Hematopoietic multipotent progenitor cell treated with erythropoietin and hydrocortisone succinate and interleukin-3 and kit ligand, for 6 days (in vitro differentiated cells): ENCODE measurements at regions not wholly inside any gene's neighbourhood (a gene's known extent, or its start where the extent isn't known, plus 50 kb on each side); places are given as distances from the start of the nearest gene placed in this dataset.

Experiments used
- DNase-seq: peaks from one replicate; pipeline ENCODE4 v3.0.0-alpha.2; 2015

DNA sequence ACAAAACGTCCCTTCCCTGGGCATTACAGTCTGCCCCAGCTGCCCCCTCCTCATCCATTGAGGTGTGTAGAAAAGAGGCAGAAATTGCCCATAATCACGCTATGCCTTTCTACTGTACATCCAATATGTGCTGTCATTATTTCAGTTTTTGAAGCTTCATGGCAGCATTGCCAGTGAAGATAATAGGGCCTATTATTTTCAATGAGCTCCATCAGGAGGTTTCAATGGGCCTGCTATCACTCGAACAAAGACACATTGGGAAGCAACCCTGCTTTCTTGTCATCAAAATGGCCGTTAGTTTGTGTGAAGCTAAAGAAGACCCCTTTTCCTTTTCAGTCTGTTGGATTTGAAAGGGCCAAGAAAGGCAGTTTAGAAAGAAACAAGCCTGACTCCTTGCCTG, 653.8 kb downstream of the NOVA1 start:
- DNase-seq: no peak

DNA sequence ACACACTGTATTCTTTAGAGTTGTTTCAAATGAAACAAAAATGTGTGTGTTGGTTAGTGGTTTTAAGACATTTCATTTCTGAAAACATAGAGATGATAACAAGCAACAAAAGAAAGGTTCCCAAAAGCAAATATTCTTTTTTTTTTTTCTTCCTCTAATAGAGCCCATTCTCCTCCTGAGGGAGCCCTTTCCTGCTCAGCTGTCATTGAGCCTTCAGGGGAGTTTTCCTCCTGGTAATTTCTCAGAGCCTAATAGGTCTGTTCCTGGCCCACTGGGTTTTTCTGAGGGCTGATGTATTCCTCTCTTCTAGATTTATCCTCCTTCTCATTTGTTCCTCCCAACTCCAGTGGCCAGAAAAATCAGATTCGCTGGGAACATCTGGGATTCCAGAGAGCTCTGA, 654.5 kb downstream of the NOVA1 start:
- no peak for DNase-seq

DNA sequence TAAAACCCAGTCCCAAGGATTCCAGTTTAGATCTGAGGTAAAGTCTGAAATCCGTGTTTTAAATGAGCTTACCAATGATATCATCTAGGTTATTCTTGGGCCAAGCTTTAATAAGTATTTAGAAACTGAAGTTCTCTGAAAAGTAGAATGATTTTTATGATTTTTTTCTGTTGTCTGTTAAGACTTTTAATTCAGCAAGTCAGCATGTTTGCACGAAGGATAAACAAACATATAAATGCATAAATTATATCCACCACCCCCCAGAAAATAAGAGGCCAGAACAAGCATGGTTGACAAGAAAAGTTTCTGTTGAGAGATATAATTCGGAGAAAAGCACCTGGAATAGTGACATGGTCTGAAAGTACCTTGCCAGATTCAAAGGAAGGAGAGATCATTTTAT, 655.7 kb downstream of the NOVA1 start:
- no peak for DNase-seq

DNA sequence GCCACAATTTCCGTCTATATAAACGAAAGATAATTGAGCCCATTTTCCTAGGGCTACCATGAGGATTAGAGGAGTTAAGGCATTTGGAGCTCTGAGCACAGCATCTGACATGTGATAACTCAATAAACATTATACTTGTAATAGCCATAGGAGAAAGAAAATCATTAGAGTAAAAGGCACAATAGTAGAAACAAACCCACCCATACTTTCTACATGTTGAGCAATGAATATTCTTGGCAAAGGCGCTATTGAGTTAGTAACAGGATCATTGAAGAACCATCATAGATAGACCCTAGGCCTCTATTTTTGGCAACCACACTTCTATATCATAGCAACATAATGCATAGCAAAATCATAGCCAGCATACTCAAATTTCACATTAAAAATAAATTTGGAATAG, 664.1 kb downstream of the NOVA1 start:
- DNase-seq: no peak

DNA sequence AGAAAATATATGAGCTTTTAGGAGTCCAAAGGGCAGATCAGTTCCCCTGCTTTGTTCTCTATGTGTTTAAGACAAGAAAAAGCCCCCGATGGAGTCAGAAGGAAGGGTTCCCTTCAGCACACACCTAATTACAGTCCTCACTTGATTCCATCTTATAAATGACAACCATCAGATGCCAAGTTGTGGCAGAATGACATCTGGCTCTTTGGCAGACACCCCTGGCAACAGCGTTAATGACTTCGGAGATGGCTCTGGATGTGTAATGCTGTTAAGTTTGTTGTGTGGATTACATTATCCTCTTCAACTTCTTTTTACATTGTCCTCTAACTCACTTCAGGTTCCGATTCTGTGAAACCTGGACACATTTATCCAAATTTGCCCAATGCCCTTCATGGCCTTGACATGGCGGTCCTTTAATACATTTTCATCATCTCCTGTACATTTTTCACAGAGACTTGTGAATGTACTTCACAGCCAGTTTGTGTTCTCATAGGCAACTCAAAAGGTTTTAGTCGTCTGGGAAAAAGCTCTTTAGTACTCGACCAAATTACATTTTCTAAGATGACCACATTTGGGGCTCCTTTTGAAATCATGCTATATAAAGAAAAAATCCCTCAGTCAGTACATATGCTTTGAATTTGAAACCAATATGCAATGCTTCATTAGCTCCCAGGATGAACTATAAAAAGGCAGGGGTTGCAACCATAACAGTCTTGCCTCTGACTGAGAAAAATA, 667.8 kb downstream of the NOVA1 start:
- no peak for DNase-seq

DNA sequence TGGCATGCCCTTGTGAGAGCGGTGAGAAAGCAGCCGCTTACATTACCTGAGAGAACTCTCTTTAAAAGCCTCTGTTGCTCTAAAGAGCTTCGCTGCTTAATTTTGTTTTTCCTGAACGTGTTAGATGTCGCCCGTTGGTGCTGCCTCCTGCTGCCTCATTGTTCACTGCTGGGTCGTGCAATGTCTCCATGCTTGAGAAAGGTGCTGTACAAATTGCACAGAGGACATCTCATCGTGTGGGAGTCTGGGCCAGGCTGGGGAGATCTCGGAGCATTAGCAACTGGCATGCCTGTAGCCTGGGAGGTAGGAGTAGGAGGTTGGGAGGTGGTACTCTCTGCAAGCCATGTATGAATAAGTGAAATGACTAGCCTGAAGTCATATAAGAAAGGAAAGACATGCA, 686.0 kb downstream of the NOVA1 start:
- no peak for DNase-seq

DNA sequence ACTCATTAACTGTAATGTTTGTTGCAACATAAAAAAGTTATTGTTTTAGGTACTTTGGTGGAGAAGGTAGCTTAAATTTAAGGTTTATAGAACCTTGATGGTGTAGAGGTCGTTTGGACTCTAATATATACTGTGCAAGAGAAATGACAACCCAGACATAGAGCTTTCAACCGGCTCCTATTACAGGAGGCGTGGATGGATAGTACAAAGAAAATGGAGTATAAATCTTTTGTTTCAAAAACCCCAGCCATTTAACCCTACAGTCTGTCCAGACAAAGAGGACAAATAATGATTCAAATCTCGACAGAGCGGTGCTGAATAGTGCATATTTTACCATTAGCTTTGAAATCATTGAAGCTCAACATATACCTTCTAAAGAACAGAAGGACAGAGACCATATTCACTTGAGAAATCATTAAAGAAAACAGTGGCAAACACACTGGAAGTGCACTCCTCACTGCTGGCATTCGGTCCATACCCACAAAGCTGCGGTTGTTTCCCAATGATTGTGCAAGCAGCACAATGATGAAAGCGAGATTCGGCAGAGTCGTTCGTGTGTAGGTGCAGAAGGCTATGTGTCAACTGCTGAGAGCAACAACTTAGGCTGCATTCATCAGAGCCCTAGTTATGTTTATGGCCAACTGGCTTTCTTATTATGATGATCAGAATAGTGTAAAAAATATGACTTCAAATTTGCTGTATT, 688.6 kb downstream of the NOVA1 start:
- DNase-seq: no peak

DNA sequence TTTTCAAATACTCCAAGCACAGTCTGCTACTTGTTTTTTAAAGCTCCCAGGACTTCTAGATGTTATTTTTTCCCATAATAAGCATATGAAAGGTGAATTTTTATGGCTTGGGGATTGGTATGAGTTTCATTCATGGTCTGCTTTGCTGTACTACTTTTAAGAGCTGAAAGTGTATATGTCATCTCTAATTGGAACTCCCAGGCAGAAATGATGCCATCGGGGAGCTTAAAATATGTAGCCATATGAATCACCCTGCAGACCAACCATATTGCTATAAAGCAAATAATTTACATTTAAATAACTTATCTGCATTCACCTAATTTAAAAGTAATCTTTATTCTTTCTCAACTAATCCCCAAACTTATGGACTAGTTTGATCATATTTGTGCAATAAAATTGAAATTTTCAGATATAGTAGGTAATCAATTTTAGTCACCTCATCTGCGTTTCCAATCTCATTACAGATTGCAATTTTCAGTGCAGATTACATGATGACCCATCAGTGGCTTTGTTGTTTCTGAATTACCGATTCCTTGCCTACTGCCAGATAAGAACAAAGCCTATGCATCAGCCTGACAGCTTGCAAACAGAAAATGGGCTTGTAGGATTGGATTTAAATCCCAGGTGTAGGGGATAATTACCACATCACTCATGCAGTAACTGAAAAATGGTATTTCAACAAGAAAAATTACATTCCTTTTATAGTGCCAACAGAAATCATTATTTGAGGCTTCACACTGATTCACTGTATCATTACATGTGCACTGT, 689.4 kb downstream of the NOVA1 start:
- DNase-seq: no peak

DNA sequence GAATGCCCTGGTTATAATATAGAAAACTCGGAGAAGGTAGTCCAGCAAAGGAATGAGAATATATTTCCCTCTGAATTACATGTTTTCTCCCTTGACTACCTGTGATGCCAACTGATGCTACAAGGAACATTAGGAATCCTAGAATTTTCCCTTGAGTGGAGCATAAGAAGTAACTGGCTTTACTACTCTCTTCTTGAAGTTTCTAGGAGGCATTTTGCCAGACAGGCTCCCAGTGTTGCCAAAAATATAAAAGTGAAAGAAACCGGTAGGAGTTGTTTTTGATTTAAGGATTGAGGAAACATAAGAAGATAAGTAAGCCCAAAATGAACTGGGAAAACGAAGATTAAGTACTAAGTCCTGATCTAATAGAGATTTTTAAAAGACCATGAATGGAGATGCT, 693.4 kb downstream of the NOVA1 start:
- no peak for DNase-seq

DNA sequence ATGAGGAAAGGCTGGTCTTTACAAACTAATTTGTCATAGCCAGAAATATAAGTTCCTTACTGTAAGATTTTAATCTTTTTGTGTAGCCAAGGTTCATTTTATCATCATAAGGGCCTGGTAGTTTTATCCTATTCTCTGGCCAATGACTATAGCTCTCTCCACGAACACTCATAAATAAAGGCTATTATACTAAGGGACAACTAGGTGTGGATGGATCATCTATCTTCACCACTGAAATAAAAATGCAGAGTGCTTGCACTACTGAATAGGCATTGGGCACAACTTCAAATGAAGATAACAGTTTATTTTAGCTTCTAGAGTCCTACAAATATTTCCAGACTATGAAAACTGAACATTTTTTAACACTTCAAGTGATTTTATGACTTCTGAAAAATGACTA, 698.6 kb downstream of the NOVA1 start:
- no peak for DNase-seq

DNA sequence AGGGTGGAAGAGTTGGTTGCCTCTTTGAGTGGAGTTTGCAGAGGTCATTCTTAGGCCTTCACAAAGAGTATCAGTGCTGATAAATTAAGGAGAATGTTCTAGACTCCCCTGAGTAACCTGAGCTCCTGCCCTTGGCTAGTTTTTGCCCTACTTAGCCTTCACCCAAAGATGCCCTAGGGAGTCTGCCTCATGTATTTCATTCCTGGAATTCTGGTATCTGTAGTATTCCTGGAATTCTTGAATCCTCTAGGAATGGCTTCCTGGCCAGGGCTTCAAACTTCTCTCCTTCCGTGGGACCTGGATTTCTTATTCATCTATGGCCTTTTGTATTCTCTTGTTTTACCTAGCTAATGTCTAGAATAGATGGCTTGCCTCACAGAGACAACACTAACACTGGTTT, 701.1 kb downstream of the NOVA1 start:
- DNase-seq: no peak

DNA sequence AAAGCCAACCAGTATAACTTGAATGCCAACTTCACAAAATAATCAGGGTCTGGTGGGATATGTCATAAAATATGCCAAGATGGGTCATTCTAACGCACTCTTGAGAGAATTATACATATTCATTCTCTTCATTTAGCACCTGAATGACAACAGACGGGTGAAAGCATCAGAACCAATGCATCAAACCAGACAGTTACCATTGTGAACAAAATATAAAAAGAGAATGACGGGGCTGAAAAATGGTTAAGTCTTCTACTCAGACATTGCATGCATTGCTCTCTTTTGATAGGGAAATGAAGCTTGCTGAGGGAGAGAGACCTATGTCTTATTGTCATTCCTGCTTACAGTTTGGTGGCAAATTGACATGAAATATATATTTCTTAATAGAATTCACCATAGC, 702.1 kb downstream of the NOVA1 start:
- DNase-seq: no peak

DNA sequence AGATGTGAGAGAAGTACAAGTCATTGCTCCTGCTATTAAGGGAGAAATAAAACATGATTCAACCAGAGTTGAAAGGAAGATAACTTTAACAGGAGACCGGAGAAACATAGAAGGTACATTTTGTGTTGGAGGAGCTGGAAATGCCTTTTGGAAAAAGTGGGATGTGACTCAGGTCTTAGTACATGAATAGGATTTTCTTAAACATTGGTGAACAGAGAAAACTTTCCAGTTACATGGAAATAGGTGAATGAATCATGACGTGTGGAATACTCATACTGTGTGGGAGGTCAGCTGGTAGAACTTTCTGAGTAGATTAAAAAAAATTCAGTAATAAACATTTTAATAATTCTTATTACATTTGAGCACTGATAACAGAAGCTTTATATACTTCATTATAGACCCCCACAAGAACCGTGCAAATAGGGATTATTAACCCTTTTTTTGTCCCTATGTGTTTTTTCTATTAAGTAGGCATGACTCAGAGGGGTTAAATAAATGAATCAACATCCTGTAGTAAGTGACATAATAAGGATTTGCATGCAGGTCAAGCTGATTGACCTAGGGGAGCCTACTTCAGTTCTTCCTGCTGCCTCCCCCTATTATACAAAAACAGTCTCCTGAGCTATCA, 710.5 kb downstream of the NOVA1 start:
- no peak for DNase-seq

DNA sequence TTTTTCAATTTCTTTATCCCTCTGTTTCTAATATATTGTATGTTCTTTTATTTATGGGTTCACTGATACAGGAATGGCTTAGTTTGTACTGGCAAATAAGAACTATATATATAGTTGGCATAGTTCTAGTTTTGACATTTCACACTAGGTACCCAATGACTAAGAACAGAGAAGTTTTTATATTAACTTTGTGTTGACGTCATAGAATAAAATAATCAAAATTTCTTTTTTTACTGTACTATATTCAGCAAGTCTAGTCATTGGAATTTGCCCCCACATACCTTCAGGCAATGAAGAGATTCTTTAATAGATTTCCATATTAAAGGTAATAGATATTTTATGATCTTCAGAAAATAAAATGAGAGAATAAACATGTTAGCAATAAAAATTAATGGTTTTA, 713.2 kb downstream of the NOVA1 start:
- no peak for DNase-seq

DNA sequence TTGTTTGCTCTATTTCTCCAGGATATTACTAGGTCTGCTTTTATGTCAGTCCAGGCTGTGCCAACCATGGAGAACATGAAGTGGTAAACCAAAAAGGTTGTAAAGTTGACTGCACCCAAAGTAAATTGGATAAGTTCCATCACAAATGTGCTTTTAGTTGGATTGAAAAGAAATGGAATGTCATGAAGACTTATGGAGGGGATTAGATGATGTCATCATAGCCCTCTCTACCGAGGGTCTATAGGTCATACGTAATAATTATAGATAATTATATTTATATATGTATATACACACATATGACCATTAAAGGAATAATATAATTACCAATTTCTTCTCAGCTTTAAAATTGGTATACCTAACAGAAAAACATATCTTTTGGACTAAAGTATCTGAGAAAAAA, 714.9 kb downstream of the NOVA1 start:
- DNase-seq: no peak

DNA sequence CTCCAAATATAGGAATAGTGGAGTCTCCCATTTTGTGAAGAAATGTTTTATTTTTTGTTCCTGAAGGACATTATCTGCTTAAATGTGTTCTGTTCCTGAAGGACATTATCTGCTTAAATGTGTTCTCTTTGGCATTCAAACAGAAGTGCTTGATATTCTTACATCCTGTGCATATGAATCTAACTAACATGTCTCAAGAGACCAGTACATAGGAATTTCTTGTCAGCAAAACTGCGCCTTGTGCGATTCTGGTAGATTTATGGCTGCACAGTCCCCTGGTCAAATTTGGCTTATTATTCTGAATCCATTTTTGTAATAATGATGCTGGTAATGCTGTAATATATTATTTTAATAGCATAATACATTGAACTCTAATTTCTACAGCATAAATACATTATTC, 722.4 kb downstream of the NOVA1 start:
- DNase-seq: no peak

DNA sequence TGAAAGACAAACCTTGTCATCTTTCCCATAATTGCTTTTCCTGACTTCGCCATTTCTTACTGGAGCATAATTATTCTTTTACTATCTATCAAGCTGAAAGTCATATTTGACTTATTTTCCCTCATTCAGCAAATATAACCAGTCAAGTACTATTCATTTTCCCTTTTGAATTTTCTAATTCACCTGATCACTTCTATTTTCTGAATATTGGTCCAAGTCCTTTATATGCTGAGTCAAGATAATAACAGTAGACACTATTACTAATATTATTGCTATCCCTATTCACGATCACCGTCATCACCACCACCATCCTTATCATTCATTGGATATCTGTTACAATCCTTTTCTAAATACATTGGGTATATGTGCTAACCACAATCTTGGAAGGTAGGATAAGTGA, 728.0 kb downstream of the NOVA1 start:
- no peak for DNase-seq

DNA sequence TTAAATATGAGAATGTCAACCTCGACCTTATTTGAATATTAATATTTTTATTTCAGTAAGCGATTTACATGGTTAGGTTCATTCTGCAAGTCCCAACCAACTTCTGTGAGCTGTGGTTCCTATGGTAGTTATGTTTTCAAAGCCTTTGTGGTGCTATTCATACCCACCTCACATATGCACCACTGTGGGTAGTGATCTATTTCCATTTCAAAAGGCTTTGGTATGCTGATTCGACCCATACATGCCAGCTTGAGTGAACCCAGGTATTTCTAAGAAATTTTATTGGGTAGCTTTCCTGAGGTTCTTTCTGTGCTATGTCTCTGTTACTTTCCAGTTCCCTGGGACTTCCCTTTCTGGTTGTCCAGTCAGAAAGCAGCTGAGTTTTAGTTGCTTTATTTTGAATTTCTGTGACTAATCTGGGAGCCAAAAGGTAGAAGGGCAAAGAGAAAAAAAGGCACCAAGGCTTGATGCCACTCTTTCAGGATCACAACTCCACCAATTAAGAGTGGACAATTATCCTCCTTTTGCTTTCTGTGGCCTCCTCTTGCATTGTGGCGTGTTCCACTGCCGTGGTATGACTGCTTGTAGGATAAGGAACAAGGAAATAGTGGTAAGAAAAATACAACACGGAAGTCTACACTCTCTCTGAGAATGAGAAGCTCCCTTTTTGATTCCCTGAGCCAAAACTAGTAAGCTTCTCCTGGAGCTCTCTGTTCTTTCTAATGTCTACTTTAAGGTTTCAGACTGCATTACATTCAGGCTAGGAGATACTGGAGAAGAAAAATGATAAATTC, 729.1 kb downstream of the NOVA1 start:
- DNase-seq: no peak

DNA sequence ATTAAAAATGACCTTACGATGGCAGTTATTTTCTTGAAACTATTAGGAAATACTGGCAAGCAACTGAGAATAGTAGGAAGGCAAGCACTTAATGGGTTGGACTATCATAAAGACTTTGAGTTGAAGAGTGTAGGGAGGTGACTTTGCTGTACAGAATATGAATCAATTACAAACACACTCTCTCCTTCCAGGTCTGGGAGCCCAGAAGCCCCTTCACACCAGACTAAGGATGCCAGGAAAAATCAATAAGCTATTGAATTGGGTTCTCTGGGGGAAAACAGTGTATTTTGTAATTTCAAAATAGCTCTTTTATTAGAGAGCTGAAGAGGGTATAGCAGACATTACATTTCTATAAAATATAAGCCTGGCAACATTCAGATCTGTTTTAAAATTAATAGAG, 736.4 kb downstream of the NOVA1 start:
- DNase-seq: no peak

DNA sequence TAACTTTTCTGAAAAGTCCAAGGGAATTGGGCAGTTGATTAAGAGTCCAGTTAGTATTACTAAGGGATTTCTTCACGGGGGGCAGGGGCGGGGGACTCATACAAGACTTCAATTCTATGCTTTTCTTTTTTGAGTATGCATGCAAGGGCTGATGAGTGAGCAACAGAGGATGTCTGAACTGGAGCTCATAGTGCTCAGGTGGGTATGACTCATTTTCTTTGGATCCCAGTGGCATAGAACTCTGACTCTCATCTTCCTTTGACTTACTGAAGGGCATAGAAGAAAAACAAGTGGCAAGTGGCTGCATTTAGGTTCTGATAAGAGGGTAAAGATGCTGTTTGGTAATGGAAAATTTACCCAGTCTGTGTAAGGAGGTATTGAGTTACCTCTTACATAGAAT, 749.2 kb downstream of the NOVA1 start:
- no peak for DNase-seq

DNA sequence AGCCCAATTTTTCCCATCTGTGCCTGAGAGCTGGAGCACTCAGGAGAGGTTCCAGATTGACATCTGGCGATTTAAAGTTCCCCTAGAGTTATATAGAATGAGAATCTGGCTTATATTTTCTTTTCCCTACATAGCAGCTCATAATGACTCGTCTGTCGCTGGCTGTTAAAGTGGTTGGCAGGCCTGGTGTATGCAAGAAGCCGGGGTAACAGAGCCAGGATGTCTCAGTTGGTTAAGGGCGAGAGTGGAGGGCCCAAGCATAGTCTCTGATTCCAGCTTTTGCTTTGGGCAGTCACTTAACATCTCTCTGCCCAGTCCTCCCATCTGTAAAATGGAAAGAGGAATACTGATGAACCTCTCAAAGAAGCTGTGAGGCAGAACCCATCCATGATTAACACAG, 751.6 kb downstream of the NOVA1 start:
- DNase-seq: no peak
